Mucosa of gallbladder (tissue), 1 donor: ENCODE measurements at regions not wholly inside any gene's neighbourhood (a gene's known extent, or its start where the extent isn't known, plus 50 kb on each side); places are given as distances from the start of the nearest gene placed in this dataset.

Experiments
- DNase-seq: peaks from one replicate; pipeline ENCODE4 v3.0.0-alpha.2; 2020; ENCODE audit warnings: low spot score
- donor health status: DM: no; HTN: no; CAD: no.

GRCh38 chr18:25873833-25874232, 216.6 kb downstream of the SS18 start:
- no peak for DNase-seq

GRCh38 chr18:25866331-25866730, 224.1 kb downstream of the SS18 start:
- no peak for DNase-seq

GRCh38 chr18:25862881-25863600, 227.4 kb downstream of the SS18 start:
- DNase-seq = no peak

- no peak for DNase-seq
Observed at GRCh38 chr18:25853691-25854433, 236.6 kb downstream of the SS18 start.

GRCh38 chr18:25843791-25844190, 246.6 kb downstream of the SS18 start:
- DNase-seq = no peak

GRCh38 chr18:25842665-25843064, 247.7 kb downstream of the SS18 start:
- DNase-seq = no peak

GRCh38 chr18:25834061-25834460, 256.4 kb downstream of the SS18 start:
- DNase-seq = no peak

- DNase-seq = peak; percentile 43
Observed at GRCh38 chr18:25832001-25832604, 258.3 kb downstream of the SS18 start.

- no peak for DNase-seq
Observed at GRCh38 chr18:25831301-25831701, 259.1 kb downstream of the SS18 start.

GRCh38 chr18:25830787-25831186, 259.6 kb downstream of the SS18 start:
- DNase-seq = peak; percentile 47

- no peak for DNase-seq
Observed at GRCh38 chr18:25827961-25828561, 262.4 kb downstream of the SS18 start.

GRCh38 chr18:25827228-25827627, 263.2 kb downstream of the SS18 start:
- no peak for DNase-seq

- DNase-seq = no peak
Observed at GRCh38 chr18:25826823-25827222, 263.6 kb downstream of the SS18 start.

GRCh38 chr18:25825979-25826776, 264.2 kb downstream of the SS18 start:
- DNase-seq = no peak

GRCh38 chr18:25825056-25825455, 265.4 kb downstream of the SS18 start:
- DNase-seq = no peak

- DNase-seq = no peak
Observed at GRCh38 chr18:25819746-25820363, 270.6 kb downstream of the SS18 start.

GRCh38 chr18:25818505-25818904, 271.9 kb downstream of the SS18 start:
- DNase-seq = no peak

GRCh38 chr18:25817546-25818237, 272.7 kb downstream of the SS18 start:
- DNase-seq = no peak

- DNase-seq = no peak
Observed at GRCh38 chr18:25815659-25816058, 274.8 kb downstream of the SS18 start.

GRCh38 chr18:25814841-25815458, 275.5 kb downstream of the SS18 start:
- no peak for DNase-seq
